HL-60/S4 (cell line): ENCODE measurements at regions not wholly inside any gene's neighbourhood (a gene's known extent, or its start where the extent isn't known, plus 50 kb on each side); places are given as distances from the start of the nearest gene placed in this dataset.
"Not testable (repeated sequence)": the region's sequence is repeated elsewhere in the genome, so short reads cannot be mapped to it uniquely, and the experiment has no call there.

Source experiments
- in situ Hi-C: fragments of 300-500 bp; cut with MboI; formaldehyde crosslinking; loops from 2 replicates; pipeline ENCODE4 v1.14.3; 2022; ENCODE audit warnings: low sequenced_read_pairs

DNA sequence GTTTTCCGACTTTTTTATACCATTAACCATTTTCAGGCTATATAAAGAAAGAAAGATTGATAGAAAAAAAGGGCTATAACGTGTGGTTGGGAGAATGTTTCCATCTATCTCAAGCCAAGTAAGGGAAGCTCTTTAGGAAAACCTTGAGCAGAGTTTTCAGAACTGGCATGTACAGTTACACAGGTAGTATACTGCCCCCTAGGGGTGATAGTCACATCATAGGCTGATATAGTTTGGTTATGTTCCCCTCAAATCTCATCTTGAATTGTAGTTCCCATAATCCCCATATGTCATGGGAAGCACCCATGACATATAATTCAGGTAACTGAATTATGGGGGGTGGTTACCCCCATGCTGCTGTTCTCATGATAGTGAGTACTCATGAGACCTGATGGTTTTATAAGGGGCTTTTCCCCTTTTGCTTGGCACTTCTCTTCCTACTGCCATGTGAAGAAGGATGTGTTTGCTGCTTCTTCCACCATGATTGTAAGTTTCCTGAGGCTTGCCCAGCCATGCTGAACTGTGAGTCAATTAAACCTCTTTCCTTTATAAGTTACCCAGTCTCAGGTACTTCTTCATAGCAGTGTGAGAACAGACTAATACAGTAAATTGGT is 186.8 kb downstream of the TMA16 start:
- in situ Hi-C loops: no loop called here

GRCh38 chr4:163688856-163689255 is 194.4 kb downstream of the TMA16 start:
- in situ Hi-C loops: no loop called here

GRCh38 chr4:163693211-163693610 is 198.7 kb downstream of the TMA16 start:
- in situ Hi-C loops: no loop called here

DNA sequence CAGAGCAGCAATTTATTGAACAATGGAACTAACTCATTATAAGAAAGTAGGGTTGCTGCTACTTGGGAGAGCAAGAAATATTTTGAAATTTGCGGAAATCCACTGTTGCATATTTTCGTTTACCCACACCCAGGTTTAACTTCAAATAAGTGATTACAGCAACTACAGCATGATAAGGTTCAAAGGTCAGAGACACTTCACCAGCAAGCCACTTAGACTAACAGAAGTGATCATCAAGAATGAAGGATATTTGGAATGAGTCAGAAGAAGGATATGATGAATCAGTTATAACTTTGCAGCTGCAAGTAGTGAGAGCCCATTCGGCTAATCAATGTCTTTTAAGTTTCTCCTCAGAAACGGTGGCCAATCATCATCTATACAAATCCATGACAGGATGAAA is 199.3 kb downstream of the TMA16 start:
- in situ Hi-C loops: no loop called here

DNA sequence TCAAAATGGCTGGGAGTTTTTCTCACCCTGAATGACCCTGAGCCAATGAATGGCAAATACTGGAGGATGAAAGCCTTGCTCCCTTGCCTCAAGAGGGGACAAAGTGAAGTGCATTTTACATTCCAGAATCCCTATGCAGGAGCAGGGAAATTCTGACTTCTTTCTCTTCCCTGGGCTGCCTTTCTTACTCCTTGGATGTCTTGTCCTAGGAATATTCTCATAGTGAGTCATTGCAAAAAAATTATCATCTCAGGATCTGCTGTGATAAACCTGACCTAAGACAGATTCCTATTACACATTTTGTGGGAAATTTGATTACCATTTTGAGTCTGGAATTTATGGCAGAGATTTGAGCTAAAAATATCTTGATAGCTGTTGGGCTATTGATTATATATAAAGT is 199.9 kb downstream of the TMA16 start:
- in situ Hi-C loops: no loop called here

GRCh38 chr4:163697121-163697520 is 202.6 kb downstream of the TMA16 start:
- in situ Hi-C loops: no loop called here

GRCh38 chr4:163700383-163700782 is 205.9 kb downstream of the TMA16 start:
- in situ Hi-C loops: not testable (repeated sequence)

DNA sequence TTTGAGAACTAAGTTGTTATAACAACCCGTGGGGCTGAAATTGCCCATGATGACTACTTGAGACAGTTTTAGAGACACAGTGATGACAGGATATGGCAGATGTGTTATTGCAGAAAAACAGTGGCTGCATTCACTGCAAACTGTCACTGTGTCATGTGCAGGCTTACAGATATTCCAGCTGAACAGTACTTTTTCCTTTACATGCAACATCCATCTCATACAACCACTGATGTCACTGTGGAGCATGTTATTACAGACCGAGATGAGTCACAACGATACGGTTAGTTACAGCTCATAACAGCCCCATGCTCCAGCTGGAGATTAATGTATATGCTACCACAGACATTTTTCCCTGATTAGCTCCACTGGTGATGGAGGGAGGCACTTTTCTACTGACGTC is 207.4 kb downstream of the TMA16 start:
- in situ Hi-C loops: no loop called here

DNA sequence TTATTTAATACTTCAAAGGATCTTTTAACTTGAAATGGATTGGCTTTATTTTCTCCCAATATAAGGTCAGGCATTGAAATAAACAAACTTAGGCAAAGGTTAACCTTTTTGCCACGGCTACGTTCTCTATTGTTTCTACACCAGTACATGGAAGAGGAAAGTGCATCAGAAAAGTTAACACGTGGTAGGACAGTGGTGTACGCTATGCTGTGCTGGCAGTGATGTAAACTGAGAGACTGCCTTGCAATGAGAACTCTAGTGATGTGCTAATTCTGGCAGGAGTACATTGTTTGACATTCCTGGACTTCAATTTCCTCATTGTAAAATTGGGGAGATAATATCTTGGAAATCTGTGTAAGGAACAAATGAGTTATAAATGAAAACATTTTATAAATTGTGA is 208.2 kb downstream of the TMA16 start:
- in situ Hi-C loops: no loop called here

DNA sequence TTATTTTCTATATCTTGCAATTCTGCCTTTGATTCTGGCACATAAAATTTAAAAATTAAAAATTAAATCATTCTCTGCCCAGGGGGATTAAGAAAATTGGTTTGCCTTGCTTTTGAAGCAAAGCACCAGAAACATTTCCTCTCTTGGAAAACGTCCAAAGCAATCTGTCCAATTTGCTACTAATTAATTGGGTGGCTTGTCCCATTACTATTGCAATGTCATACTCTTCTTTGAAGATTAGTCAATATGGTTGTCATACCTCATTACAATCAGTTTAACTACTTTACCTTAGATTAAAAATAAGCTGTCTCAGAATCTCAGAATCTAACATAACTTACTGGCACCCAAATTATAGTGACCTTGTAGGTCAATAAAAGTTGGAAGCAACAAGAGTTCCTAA is 208.8 kb downstream of the TMA16 start:
- in situ Hi-C loops: no loop called here

DNA sequence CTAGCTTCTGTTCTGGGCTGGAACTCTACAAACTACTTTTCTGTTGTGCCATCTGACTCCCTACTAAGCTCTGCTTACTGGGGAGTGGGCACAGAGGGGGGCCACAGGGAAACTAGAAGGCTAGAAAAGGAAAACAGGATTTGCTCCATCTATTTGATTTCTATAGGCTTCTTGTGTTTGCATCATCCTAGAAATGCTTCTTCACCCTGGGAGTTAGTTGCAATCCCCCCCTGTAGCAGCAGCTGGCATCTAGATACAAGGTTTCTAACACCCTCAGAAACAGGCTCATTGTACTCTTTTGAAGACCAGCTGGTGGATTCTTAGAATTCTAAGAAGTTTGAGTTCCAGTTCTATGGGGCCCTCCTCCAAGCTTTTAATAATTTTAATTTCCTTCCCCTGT is 213.4 kb downstream of the TMA16 start:
- in situ Hi-C loops: no loop called here

- in situ Hi-C loops: no loop called here
Measured at GRCh38 chr4:163709601-163710000, 215.1 kb downstream of the TMA16 start.

DNA sequence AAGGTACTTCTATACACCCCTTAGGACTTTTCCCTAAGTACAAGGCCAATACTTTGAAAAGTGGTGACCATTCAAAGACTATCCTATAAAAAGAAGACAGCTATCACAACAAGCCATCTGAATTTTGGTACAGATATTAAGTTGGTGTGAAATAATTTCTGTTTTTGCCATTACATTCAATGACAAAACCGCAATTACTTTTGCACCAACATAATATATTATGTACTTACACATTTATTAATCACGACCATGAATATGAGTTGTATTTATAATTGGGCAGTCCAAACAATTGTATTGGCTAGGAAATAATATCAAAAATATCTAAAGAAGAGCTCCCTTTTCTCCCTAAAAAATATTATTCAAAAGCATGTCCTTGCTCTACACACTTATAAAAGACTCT is 215.7 kb downstream of the TMA16 start:
- in situ Hi-C loops: no loop called here

GRCh38 chr4:163724495-163724894 is 230.0 kb downstream of the TMA16 start:
- in situ Hi-C loops: not testable (repeated sequence)

DNA sequence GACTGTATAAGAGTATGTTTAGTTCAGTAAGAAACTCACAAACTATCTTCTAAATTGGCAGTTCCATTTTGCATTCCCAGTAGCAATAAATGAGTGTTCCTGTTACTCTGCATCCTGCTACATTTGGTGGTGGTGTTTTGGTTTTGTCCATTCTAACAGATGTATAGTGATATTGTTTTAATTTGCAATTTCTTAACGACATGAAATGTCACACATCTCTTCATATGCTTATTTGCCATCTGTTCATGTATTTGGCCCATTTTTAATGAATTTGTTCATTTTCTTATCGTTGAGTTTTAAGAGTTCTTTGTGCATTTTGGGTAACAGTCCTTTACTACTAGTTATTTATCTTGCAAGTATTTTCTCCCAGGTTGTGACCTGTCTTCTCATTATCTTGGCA is 232.2 kb downstream of the TMA16 start:
- in situ Hi-C loops: no loop called here

DNA sequence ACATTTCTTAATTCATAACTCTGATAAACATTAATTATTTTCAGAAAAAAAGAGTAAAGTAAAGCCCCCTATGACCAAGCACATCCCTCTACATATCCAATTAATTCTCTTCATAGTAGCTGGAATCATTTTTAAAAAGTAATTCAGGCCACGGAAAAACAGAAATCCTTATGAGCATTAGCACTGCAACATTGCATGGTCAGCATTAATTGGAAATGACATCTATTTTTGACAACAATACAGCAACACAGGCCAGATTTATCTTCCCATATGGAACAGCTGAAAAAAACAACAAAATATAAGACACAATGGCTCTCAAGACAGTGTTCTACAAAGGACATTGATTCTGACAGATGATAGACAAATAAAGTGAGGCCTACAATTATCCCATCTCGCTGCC is 236.6 kb downstream of the TMA16 start:
- in situ Hi-C loops: no loop called here

DNA sequence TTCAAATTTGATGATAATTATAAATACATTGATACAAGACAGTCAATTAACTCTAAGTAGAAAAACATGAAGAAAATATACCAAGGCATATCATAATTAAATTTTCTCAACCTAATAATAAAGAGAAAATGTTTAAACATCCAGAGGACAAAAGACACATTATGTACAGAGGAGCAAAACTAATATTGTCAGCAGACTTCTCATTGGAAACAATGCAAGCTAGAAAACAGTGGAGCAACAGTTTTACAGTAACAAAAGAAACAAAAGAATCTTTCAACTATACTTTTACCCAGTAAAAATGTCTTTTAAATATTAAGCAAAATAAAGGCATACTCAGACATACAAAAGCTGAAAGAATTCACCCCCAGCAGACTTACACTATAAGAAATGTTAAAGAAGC is 238.0 kb downstream of the TMA16 start:
- in situ Hi-C loops: no loop called here

DNA sequence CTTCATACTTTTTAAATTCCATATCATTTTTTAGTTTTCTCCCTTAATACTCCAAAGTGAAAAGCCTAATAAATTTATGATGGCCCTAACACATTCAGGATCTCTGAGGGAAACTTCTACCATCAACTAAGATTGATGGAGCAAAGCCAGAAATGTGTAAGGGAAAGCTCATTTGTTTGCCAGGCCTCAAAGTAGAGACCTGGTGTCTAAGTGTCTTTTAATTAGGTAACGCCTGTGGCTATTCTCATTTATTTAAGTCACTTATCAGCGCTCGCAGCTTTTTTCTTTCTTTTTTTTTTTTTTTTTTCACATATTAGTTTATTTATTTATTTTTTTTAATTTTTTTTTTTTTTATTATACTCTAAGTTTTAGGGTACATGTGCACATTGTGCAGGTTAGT is 242.4 kb downstream of the TMA16 start:
- in situ Hi-C loops: no loop called here

- in situ Hi-C loops: not testable (repeated sequence)
Measured at GRCh38 chr4:163737846-163738245, 243.4 kb downstream of the TMA16 start.

DNA sequence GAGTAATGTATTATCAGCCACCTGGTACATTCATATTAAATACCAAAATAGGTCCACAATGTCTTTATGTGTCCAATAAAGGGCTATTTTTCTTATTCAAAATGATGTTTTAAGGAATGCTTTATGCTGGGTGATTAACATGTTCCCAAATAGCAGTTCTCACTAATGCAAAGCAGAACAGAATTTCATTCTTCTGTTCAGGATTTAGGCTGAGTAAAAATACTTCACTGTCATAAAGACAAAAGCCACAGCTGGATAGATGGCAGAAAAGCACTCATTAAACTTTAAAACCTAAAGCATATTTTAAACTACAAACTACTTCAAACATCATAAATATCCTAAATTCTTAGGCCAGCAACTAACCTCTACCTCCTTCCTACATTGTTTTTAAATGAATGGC is 244.0 kb downstream of the TMA16 start:
- in situ Hi-C loops: no loop called here

DNA sequence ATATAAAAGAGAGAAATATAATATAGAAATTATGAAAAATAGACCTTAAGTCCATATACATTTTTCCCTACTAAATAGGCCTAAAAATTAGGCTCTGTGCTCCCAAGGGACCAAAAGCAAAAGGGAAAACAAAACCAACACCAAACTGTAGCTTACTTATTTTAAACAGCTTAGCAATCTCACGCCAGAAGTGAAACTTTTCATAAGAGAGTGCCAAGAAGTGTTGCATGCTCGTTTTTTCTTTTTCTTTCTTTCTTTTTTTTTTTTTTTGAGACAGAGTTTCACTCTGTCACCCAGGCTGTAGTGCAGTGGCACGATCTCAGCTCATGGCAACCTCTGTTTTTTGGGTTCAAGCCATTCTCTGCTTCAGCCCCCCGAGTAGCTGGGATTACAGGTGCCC is 250.4 kb downstream of the TMA16 start:
- in situ Hi-C loops: no loop called here

GRCh38 chr4:163747293-163747692 is 252.8 kb downstream of the TMA16 start:
- in situ Hi-C loops: no loop called here

DNA sequence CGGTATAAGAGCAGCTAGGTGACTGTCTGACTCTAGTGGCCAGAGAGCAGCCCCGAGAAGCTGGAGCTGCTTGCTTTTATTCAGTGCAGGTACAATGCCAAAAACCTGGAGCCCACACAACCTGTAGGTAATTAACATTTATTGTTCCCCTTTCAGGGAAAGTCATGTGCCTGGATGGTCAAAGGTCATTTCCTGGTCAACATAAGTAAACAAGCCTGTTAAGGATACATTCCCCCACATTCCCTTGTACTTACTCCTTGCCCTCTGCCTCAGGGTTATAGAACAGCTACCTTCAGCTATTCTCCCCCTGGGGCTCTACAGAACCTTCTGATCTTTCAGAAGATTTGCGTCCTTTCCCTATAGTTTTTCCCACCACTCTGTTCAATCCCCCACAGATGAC is 253.4 kb downstream of the TMA16 start:
- in situ Hi-C loops: no loop called here

- in situ Hi-C loops: no loop called here
Measured at GRCh38 chr4:163748449-163748848, 254.0 kb downstream of the TMA16 start.
